Upper lobe of left lung (tissue), 6 donors: ENCODE measurements at regions not wholly inside any gene's neighbourhood (a gene's known extent, or its start where the extent isn't known, plus 50 kb on each side); places are given as distances from the start of the nearest gene placed in this dataset.
A peak's percentile ranks its signal among the peaks of the same experiment; 100 is the strongest.

Experiments
- ATAC-seq, 2 donors: fragments of 200-7000 bp; cut with Tn5 transposase; one replicate each; pipeline ENCODE4 v1.9.1; 2022; ENCODE audit warnings: mild to moderate bottlenecking in 2 of 2, moderate library complexity in 2 of 2; ENCODE audit not compliant: low FRiP score in 2 of 2
- DNase-seq, 2 donors: peaks; one replicate each; pipeline ENCODE4 v3.0.0-alpha.2; 2019 to 2020
- H3K27ac ChIP-seq, 4 donors: fragments of 200-600 bp; sonication (generic); one replicate each; pipeline ENCODE4 v1.5.1; 2016 to 2019
- H3K27me3 ChIP-seq, 4 donors: fragments of 200-600 bp; sonication (generic); one replicate each; pipeline ENCODE4 v1.5.1; 2017 to 2019
- H3K36me3 ChIP-seq, 4 donors: fragments of 200-600 bp; sonication (generic); one replicate each; pipeline ENCODE4 v1.5.1; 2016 to 2019
- H3K4me1 ChIP-seq, 4 donors: fragments of 200-600 bp; sonication (generic); one replicate each; pipeline ENCODE4 v1.5.1; 2018 to 2019
- H3K4me3 ChIP-seq, 4 donors: fragments of 200-600 bp; sonication (generic); one replicate each; pipeline ENCODE4 v1.5.1; 2017 to 2019; ENCODE audit warnings: mild to moderate bottlenecking in 2 of 4, moderate library complexity in 1 of 4
- H3K9me3 ChIP-seq, 4 donors: fragments of 200-600 bp; sonication (generic); one replicate each; pipeline ENCODE4 v1.5.1; 2018 to 2019
- EP300 ChIP-seq, 4 donors: sonication (generic); formaldehyde crosslinking; IDR thresholded peaks; one replicate each; pipeline ENCODE4 v1.5.1; 2017; ENCODE audit warnings: antibody characterized with exemption in 4 of 4, control low read depth in 2 of 4
- POLR2A ChIP-seq, 4 donors: fragments of 450-650 bp; IDR thresholded peaks; one replicate each; pipeline ENCODE4 v1.5.1; 2016 to 2017; ENCODE audit warnings: antibody characterized with exemption in 4 of 4, mild to moderate bottlenecking in 2 of 4
- POLR2AphosphoS5 ChIP-seq, 2 donors: sonication (generic); formaldehyde crosslinking; IDR thresholded peaks; one replicate each; pipeline ENCODE4 v1.5.1; 2017; ENCODE audit warnings: antibody characterized with exemption in 2 of 2
- WGBS, 2 donors: methylation state at CpG; one replicate each; pipeline ENCODE4 v1.1.5; 2017 to 2018; 5-methylcytosine and 5-hydroxymethylcytosine counted together
- TF ChIP-seq, protein P1 (sequence below), 6 experiments: fragments of 450-650 bp in 4 of 6; fragments of 200-600 bp in 2 of 6; sonication (generic) in 2 of 6; IDR thresholded peaks; one replicate each; pipeline ENCODE4 v1.5.1; 2016 to 2019; ENCODE audit warnings: antibody characterized with exemption in 6 of 6
- donor health status: DM: no; HTN: no; CAD: no; lungs with moderate emphysema.
- donor health status: DM: no; HTN: yes; CAD: no; lungs with severe emphysema.

DNA sequence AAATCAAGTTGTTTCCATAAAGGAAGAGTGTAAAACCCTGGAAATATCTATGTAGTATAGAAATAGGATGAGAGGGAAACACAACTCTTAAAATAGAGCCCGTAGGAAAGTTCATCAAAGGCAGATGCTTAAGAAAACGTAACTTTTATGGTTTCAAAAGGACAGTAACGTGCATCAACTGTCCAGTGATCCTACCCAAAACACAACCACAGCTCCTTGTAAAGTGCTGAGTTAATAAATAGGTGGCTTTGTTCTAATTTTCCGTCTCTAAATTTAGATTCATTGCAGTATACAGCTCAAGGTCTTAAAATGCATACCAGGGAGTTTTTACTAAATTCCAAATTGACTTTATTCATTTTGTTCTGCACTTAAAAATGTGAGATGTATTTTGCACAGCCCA lies 282.1 kb upstream of the ID2 start:
- no peak for ATAC-seq
- H3K4me1 ChIP-seq, result no peaks in the 10 kb centered on the region
- no peak overlapping the region for H3K27ac ChIP-seq
- DNase-seq, result no peak
- TF ChIP-seq POLR2A (IDR thresholded peaks at IDR 0.05) (no peak), POLR2AphosphoS5 (IDR thresholded peaks at IDR 0.05) (no peak), EP300 (IDR thresholded peaks at IDR 0.05) (no peak)
- TF ChIP-seq, protein P1, sequence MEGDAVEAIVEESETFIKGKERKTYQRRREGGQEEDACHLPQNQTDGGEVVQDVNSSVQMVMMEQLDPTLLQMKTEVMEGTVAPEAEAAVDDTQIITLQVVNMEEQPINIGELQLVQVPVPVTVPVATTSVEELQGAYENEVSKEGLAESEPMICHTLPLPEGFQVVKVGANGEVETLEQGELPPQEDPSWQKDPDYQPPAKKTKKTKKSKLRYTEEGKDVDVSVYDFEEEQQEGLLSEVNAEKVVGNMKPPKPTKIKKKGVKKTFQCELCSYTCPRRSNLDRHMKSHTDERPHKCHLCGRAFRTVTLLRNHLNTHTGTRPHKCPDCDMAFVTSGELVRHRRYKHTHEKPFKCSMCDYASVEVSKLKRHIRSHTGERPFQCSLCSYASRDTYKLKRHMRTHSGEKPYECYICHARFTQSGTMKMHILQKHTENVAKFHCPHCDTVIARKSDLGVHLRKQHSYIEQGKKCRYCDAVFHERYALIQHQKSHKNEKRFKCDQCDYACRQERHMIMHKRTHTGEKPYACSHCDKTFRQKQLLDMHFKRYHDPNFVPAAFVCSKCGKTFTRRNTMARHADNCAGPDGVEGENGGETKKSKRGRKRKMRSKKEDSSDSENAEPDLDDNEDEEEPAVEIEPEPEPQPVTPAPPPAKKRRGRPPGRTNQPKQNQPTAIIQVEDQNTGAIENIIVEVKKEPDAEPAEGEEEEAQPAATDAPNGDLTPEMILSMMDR (IDR thresholded peaks at IDR 0.05), result no peak
- WGBS, 2 donors, result 93 to 95% methylated on average over 4 of the region's 4 CpGs
- H3K27me3 ChIP-seq, result no peaks in the 10 kb centered on the region
- H3K36me3 ChIP-seq, result no peaks in the 10 kb centered on the region
- no peaks in the 10 kb centered on the region for H3K9me3 ChIP-seq
- H3K4me3 ChIP-seq, result no peak overlapping the region

DNA sequence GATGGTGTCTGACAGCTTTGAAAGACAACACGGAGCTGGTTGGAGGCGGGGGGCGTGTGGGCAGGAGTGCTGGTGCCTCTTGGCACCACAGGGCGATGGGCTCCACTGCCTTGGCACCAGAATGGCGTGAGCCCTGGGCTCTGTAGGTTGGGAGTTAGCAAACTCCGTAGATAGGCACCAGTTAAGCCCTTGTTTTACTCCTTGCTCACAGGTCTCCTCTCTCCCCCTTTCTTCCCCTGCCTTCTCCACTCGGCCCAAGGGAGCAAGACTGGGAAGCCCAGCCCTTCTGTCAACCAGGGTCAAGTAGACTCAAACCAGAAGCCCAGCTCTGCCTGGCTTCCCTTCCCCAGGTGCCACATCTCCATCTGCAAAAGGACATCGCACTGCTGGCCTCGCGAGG lies 281.7 kb upstream of the ID2 start:
- H3K36me3 ChIP-seq, result no peaks in the 10 kb centered on the region
- no peaks in the 10 kb centered on the region for H3K9me3 ChIP-seq
- peak in 1 of 2 donors; percentile 32 for DNase-seq
- no peaks in the 10 kb centered on the region for H3K4me1 ChIP-seq
- H3K27ac ChIP-seq, result no peak overlapping the region
- H3K4me3 ChIP-seq, result no peak overlapping the region
- TF ChIP-seq POLR2AphosphoS5 (IDR thresholded peaks at IDR 0.05) (no peak), EP300 (IDR thresholded peaks at IDR 0.05) (no peak), POLR2A (IDR thresholded peaks at IDR 0.05) (no peak)
- TF ChIP-seq, protein P1 (IDR thresholded peaks at IDR 0.05), result no peak
- no peaks in the 10 kb centered on the region for H3K27me3 ChIP-seq
- no peak for ATAC-seq
- 84 to 86% methylated on average over 10 of the region's 10 CpGs for WGBS, 2 donors

DNA sequence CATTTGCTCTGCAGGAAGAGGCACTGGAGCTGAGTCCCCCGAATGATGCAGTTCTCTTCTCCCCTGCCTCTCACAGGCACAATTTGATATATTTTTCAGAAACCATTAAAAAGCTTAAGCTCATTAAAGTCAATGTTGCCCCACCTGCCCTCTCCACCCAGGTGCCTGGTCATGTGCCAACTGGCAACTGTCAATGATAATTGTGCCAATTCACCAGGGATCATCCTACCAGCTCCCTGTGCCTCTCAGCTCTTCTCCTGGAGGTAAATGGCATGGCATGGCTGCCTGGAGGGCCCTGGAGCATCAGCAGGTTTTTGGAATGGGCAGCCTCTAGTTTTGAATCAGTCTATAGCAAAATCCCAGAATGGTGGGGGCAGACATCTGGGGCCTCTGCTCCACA lies 279.6 kb upstream of the ID2 start:
- Histone ChIP-seq H3K9me3 (no peaks in the 10 kb centered on the region), H3K36me3 (no peaks in the 10 kb centered on the region), H3K27ac (no peak overlapping the region), H3K4me1 (no peaks in the 10 kb centered on the region), H3K4me3 (no peak overlapping the region), H3K27me3 (no peaks in the 10 kb centered on the region)
- DNase-seq (no peak), ATAC-seq (no peak)
- TF ChIP-seq, protein P1 (IDR thresholded peaks at IDR 0.05), result no peak
- no peak for TF ChIP-seq POLR2A (IDR thresholded peaks at IDR 0.05)
- no peak for TF ChIP-seq EP300 (IDR thresholded peaks at IDR 0.05)
- TF ChIP-seq POLR2AphosphoS5 (IDR thresholded peaks at IDR 0.05), result no peak
- 67 to 94% methylated on average over 1 of the region's 1 CpG for WGBS, 2 donors

DNA sequence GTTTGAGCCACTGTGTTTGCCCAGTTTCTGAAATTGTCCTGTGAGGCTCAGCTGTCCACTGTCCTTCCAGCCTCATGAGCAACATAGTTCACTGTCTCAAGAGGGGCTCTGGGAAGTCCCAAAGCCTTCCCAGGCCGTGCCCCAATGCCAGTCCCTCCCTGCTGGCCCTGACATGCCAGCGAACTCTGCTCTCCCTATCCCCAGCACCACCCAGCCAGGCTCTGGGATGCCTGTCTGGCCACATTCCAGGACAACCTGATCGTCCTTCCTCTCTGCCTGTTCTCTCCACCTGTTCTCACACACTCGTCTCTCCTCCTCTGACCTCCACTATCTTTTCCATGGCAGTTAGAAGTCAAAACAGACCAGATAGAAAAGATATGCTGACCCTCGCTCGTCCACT lies 278.0 kb upstream of the ID2 start:
- Histone ChIP-seq H3K27me3 (no peaks in the 10 kb centered on the region), H3K27ac (no peak overlapping the region), H3K4me3 (no peak overlapping the region), H3K4me1 (no peaks in the 10 kb centered on the region), H3K9me3 (no peaks in the 10 kb centered on the region), H3K36me3 (no peaks in the 10 kb centered on the region)
- ATAC-seq (no peak), DNase-seq (no peak)
- TF ChIP-seq EP300 (IDR thresholded peaks at IDR 0.05) (no peak), POLR2AphosphoS5 (IDR thresholded peaks at IDR 0.05) (no peak), POLR2A (IDR thresholded peaks at IDR 0.05) (no peak)
- TF ChIP-seq, protein P1 (IDR thresholded peaks at IDR 0.05), result no peak
- WGBS, 2 donors, result 73% methylated on average over 6 of the region's 6 CpGs

DNA sequence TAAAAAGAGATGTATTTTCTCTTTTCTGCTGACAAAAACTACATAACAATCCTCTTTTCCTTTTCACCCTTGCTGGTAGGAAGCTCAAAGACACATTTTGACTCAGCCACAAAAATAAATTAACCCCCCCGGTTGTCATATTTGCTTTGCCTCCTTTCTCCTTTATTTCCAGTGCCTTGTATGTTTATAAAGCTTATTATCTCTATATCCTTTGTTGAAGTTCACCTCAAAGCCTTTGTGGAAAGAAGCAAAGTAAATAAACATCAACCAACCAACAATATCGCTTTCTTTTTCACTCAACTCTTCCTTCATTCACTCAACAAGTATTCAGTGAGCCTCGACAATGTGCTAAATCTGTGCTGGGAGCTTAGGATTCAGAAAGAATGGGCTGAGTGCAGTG lies 276.5 kb upstream of the ID2 start:
- Histone ChIP-seq H3K27me3 (no peaks in the 10 kb centered on the region), H3K4me1 (no peaks in the 10 kb centered on the region), H3K27ac (no peak overlapping the region), H3K4me3 (no peak overlapping the region), H3K9me3 (no peaks in the 10 kb centered on the region), H3K36me3 (no peaks in the 10 kb centered on the region)
- 83 to 90% methylated on average over 3 of the region's 3 CpGs for WGBS, 2 donors
- TF ChIP-seq, protein P1 (IDR thresholded peaks at IDR 0.05), result no peak
- TF ChIP-seq POLR2A (IDR thresholded peaks at IDR 0.05) (no peak), POLR2AphosphoS5 (IDR thresholded peaks at IDR 0.05) (no peak), EP300 (IDR thresholded peaks at IDR 0.05) (no peak)
- ATAC-seq (no peak), DNase-seq (no peak)
